Vagina (tissue), 2 donors: ENCODE measurements at regions not wholly inside any gene's neighbourhood (a gene's known extent, or its start where the extent isn't known, plus 50 kb on each side); places are given as distances from the start of the nearest gene placed in this dataset.

Source experiments
- POLR2A ChIP-seq, 2 donors: fragments of 450-650 bp; IDR thresholded peaks; one replicate each; pipeline ENCODE4 v1.6.1; 2017; ENCODE audit warnings: antibody characterized with exemption in 2 of 2, mild to moderate bottlenecking in 2 of 2, moderate library complexity in 2 of 2
- TF ChIP-seq, protein P1 (sequence below), 3 experiments: fragments of 450-650 bp in 2 of 3; fragments of 200-600 bp in 1 of 3; sonication (generic) in 1 of 3; IDR thresholded peaks; one replicate each; pipeline ENCODE4 v1.5.1; 2017 to 2019; ENCODE audit warnings: antibody characterized with exemption in 3 of 3, mild to moderate bottlenecking in 2 of 3, moderate library complexity in 2 of 3

DNA sequence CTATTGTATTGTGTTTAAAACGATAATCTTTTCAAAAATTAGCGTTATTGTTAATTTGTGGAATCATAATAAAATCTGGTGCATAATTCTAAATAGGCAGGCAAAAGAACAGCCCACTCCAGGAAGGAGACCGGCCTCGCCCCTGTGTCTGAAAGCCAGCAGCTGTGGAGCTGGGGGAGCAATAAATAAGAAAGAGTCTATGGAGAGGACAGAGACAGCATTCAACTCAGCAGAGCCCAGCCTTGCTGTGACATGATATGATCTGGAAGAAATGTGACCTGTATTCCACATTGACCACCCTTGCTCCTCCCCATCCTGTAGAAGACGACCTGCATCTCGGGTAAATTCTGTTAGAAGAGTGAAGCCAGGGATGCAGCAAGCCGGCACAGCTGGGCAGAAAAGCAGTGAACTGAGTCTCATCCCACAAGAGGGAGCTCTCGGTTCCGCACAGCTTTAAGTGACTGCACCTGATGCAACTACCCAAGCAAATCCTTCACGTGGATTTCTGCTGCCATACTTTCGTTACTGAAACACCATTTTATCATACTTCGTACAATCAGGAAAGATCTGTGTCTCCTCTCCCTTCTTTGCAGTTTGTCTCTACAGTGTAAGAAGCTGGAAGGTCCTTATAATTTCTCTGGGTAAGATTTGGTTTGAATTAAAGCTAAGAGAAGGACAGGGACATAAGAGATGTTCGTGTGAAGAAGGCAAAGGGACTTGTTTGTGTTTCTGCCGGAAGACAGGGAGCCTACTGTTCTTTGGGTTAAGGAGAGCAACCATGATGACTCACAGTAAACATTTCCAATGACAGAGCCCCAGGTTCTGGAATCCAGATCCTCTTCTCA is 427.1 kb downstream of the GPAM start:
- TF ChIP-seq, protein P1, sequence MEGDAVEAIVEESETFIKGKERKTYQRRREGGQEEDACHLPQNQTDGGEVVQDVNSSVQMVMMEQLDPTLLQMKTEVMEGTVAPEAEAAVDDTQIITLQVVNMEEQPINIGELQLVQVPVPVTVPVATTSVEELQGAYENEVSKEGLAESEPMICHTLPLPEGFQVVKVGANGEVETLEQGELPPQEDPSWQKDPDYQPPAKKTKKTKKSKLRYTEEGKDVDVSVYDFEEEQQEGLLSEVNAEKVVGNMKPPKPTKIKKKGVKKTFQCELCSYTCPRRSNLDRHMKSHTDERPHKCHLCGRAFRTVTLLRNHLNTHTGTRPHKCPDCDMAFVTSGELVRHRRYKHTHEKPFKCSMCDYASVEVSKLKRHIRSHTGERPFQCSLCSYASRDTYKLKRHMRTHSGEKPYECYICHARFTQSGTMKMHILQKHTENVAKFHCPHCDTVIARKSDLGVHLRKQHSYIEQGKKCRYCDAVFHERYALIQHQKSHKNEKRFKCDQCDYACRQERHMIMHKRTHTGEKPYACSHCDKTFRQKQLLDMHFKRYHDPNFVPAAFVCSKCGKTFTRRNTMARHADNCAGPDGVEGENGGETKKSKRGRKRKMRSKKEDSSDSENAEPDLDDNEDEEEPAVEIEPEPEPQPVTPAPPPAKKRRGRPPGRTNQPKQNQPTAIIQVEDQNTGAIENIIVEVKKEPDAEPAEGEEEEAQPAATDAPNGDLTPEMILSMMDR (IDR thresholded peaks at IDR 0.05): peak in 1 of 3 experiments; percentile 25
- TF ChIP-seq POLR2A (IDR thresholded peaks at IDR 0.05): no peak
